ENCODE measurements at regions not wholly inside any gene's neighbourhood (a gene's known extent, or its start where the extent isn't known, plus 50 kb on each side); places are given as distances from the start of the nearest gene placed in this dataset.

DNA sequence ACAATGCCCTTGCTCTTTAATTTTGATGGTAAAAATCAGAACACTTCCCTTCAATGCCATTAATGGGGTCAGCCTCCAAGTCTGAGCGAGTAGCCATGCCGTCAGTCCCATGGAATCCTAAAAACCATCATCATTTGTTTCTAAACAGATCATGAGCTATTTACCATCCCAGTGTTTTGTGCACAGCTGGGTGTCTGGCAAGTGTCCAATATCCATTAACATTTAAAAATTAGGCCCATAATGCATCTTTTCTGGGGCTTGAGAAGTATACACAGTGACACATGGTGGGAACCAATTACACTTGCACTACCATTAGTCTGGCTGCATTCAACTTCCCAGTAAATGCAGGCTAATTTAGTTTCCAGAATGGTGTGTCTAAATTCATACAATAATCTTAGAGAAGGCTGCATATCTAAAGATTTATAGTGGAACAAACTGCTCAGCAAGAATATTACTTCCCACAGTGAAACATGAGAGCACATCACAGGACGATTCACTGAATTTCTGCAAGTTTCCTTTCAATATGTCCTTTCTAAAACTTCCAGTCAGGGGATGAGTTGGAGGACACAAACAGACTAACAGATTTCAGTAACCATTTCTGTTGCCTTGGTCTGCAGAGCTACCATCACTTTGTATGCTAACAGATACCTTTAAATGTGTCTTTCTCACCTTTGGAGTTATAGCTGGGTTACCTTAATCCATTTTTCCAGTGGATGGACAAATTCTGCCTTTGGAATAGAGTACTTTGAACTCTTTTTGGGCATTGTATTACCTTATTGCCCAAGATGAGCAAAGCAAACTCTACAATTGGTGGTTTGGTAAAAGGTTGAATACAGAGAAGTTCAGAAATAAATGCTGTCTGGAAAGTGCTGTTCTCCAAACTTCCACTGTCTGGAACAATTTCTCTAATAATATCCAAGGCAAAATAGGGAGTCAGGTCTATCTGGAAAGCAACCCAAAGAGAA, 258.0 kb downstream of the PTBP2 start:
- Histone ChIP-seq H3K9ac (no peak overlapping the region), H3K36me3 (ENCODE audit: insufficient read depth) (no peaks in the 10 kb centered on the region), H2AFZ (ENCODE audit: low read depth) (no peak overlapping the region), H3K27ac (no peak overlapping the region), H3K4me2 (no peak overlapping the region), H4K20me1 (ENCODE audit: insufficient read depth) (no peaks in the 10 kb centered on the region), H3K4me3 (IDR thresholded peaks at IDR 0.05; ENCODE audit: insufficient read depth, low read depth, low read length) (no peak overlapping the region), H3K79me2 (ENCODE audit: insufficient read depth, low read depth) (no peaks in the 10 kb centered on the region), H3K4me1 (ENCODE audit: low read depth, poor library complexity, severe bottlenecking) (no peaks in the 10 kb centered on the region), H3K27me3 (ENCODE audit: insufficient read depth, low read depth) (no peaks in the 10 kb centered on the region)
- TF ChIP-seq, protein P1, sequence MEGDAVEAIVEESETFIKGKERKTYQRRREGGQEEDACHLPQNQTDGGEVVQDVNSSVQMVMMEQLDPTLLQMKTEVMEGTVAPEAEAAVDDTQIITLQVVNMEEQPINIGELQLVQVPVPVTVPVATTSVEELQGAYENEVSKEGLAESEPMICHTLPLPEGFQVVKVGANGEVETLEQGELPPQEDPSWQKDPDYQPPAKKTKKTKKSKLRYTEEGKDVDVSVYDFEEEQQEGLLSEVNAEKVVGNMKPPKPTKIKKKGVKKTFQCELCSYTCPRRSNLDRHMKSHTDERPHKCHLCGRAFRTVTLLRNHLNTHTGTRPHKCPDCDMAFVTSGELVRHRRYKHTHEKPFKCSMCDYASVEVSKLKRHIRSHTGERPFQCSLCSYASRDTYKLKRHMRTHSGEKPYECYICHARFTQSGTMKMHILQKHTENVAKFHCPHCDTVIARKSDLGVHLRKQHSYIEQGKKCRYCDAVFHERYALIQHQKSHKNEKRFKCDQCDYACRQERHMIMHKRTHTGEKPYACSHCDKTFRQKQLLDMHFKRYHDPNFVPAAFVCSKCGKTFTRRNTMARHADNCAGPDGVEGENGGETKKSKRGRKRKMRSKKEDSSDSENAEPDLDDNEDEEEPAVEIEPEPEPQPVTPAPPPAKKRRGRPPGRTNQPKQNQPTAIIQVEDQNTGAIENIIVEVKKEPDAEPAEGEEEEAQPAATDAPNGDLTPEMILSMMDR (conservative IDR thresholded peaks at IDR 0.05; ENCODE audit: low read depth, low read length), result no peak

DNA sequence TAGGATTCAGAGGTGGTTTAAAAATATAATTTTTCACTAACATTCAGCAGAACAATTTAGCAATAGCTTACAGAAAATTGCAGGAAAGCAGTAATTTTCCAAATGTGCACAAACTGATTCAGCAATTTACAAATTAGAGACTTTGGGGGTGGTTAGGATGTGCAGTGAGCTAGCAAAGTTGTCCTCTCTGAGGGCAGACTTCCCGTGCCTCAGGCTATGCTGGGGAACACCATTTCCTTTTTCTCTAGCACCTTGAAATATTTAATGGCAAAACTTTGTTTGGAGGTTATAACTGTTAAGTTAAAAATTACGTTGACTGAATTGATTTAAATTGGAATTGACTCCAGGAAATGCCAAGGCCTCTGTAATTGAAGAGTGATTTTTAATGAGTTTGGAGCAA, 258.9 kb downstream of the PTBP2 start:
- Histone ChIP-seq H2AFZ (ENCODE audit: low read depth) (no peak overlapping the region), H3K27me3 (ENCODE audit: insufficient read depth, low read depth) (no peaks in the 10 kb centered on the region), H3K4me3 (IDR thresholded peaks at IDR 0.05; ENCODE audit: insufficient read depth, low read depth, low read length) (no peak overlapping the region), H3K9ac (no peak overlapping the region), H3K4me1 (ENCODE audit: low read depth, poor library complexity, severe bottlenecking) (no peaks in the 10 kb centered on the region), H3K4me2 (no peak overlapping the region), H3K79me2 (ENCODE audit: insufficient read depth, low read depth) (no peaks in the 10 kb centered on the region), H4K20me1 (ENCODE audit: insufficient read depth) (no peaks in the 10 kb centered on the region), H3K27ac (no peak overlapping the region), H3K36me3 (ENCODE audit: insufficient read depth) (no peaks in the 10 kb centered on the region)
- TF ChIP-seq, protein P1 (conservative IDR thresholded peaks at IDR 0.05; ENCODE audit: low read depth, low read length), result no peak

DNA sequence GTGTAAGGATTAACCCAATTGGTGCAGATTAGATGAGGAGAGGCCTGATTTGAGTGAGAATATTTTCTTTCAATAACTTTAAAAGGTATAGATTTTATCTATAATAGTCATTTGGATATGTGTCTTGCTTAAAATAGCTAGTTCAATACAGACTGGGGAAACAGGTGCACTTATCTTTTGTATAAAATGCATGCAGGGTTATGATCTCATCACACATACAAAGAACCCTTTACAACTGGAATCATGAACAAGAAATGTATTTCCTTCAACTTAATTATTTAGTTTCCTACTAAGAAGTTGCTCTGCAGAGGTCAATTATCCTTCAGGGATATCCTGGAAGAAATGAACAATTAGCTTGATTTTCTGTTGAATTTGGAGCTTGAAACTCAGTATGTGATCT, 259.6 kb downstream of the PTBP2 start:
- no peak overlapping the region for H2AFZ ChIP-seq (ENCODE audit: low read depth)
- no peaks in the 10 kb centered on the region for H4K20me1 ChIP-seq (ENCODE audit: insufficient read depth)
- H3K36me3 ChIP-seq (ENCODE audit: insufficient read depth), result no peaks in the 10 kb centered on the region
- TF ChIP-seq, protein P1 (conservative IDR thresholded peaks at IDR 0.05; ENCODE audit: low read depth, low read length), result no peak
- no peak overlapping the region for H3K27ac ChIP-seq
- H3K4me1 ChIP-seq (ENCODE audit: low read depth, poor library complexity, severe bottlenecking), result no peaks in the 10 kb centered on the region
- no peak overlapping the region for H3K4me3 ChIP-seq (IDR thresholded peaks at IDR 0.05; ENCODE audit: insufficient read depth, low read depth, low read length)
- no peak overlapping the region for H3K4me2 ChIP-seq
- no peak overlapping the region for H3K9ac ChIP-seq
- no peaks in the 10 kb centered on the region for H3K27me3 ChIP-seq (ENCODE audit: insufficient read depth, low read depth)
- no peaks in the 10 kb centered on the region for H3K79me2 ChIP-seq (ENCODE audit: insufficient read depth, low read depth)

DNA sequence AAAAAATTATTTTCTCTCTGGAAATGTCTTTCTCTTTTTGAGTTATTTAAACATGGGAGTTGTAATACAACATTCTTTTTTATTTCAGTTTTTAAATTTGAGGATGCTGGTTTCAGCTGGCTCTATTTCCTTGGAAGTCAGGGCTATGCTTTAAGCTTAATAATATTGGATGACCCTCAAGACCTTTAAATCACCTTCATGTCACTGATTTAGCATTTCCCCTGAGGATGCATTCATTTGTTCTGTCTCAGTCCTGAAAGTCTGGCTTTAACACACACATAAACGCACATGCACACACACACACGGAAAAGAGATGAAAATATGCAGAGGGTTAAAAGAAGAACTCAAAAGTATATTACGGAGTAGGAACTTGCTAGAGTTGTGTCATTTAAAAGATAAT, 260.5 kb downstream of the PTBP2 start:
- Histone ChIP-seq H2AFZ (ENCODE audit: low read depth) (no peak overlapping the region), H3K4me3 (IDR thresholded peaks at IDR 0.05; ENCODE audit: insufficient read depth, low read depth, low read length) (no peak overlapping the region), H3K27me3 (ENCODE audit: insufficient read depth, low read depth) (no peaks in the 10 kb centered on the region), H3K4me2 (no peak overlapping the region), H4K20me1 (ENCODE audit: insufficient read depth) (no peaks in the 10 kb centered on the region), H3K27ac (no peak overlapping the region), H3K36me3 (ENCODE audit: insufficient read depth) (no peaks in the 10 kb centered on the region), H3K9ac (no peak overlapping the region), H3K4me1 (ENCODE audit: low read depth, poor library complexity, severe bottlenecking) (no peaks in the 10 kb centered on the region), H3K79me2 (ENCODE audit: insufficient read depth, low read depth) (no peaks in the 10 kb centered on the region)
- TF ChIP-seq, protein P1 (conservative IDR thresholded peaks at IDR 0.05; ENCODE audit: low read depth, low read length), result no peak

Measured in KMS-11 (cell line).